SU-DHL-6 (cell line): ENCODE measurements at regions not wholly inside any gene's neighbourhood (a gene's known extent, or its start where the extent isn't known, plus 50 kb on each side); places are given as distances from the start of the nearest gene placed in this dataset.

Source experiments
- H2AFZ ChIP-seq: fragments of 200-600 bp; sonication (generic); 2 replicates; pipeline ENCODE4 v1.6.1; 2014; ENCODE audit warnings: low read depth, mild to moderate bottlenecking, moderate library complexity, mixed read lengths, antibody characterized with exemption, low read length; ENCODE audit not compliant: severe bottlenecking
- H3F3A ChIP-seq: fragments of 200-600 bp; shearing (Covaris generic); 2 replicates; pipeline ENCODE4 v1.6.0; 2016; ENCODE audit warnings: antibody characterized with exemption, mild to moderate bottlenecking; ENCODE audit not compliant: insufficient read depth
- H3K27ac ChIP-seq: fragments of 200-600 bp; sonication (generic); 2 replicates; pipeline ENCODE4 v1.5.1; 2016; ENCODE audit warnings: low read depth, mild to moderate bottlenecking, low read length, moderate library complexity, mixed read lengths
- H3K27me3 ChIP-seq: fragments of 200-600 bp; sonication (generic), shearing (Covaris generic); 2 replicates; pipeline ENCODE4 v1.6.0; 2014; ENCODE audit warnings: mild to moderate bottlenecking, low read length
- H3K36me3 ChIP-seq: fragments of 200-600 bp; sonication (generic); 2 replicates; pipeline ENCODE4 v1.6.1; 2014; ENCODE audit warnings: mild to moderate bottlenecking, low read length, mixed read lengths
- H3K4me2 ChIP-seq: fragments of 300-600, 200-600 bp; shearing (Covaris generic), sonication (generic); 2 replicates; pipeline ENCODE4 v1.6.0; 2014; ENCODE audit warnings: low read length, low read depth, mild to moderate bottlenecking; ENCODE audit not compliant: poor library complexity, severe bottlenecking
- H3K4me3 ChIP-seq: fragments of 200-600 bp; sonication (generic); 2 replicates; pipeline ENCODE4 v1.5.1; 2014; ENCODE audit warnings: antibody characterized with exemption, low read length, mild to moderate bottlenecking, mixed read lengths; ENCODE audit not compliant: insufficient read depth, poor library complexity, severe bottlenecking
- H3K79me2 ChIP-seq: fragments of 200-600 bp; sonication (generic); 2 replicates; pipeline ENCODE4 v1.6.1; 2014; ENCODE audit warnings: mild to moderate bottlenecking, low read length, moderate library complexity; ENCODE audit not compliant: insufficient read depth
- H3K9ac ChIP-seq: fragments of 200-600 bp; sonication (generic); 2 replicates; pipeline ENCODE4 v1.7.0; 2014; ENCODE audit warnings: mild to moderate bottlenecking, low read length
- H3K9me2 ChIP-seq: fragments of 200-600 bp; sonication (generic); replicated peaks from 2 replicates; pipeline ENCODE4 v1.6.1; 2014; ENCODE audit warnings: low read length; ENCODE audit not compliant: insufficient read depth
- H3K9me3 ChIP-seq: fragments of 200-600 bp; sonication (generic); 2 replicates; pipeline ENCODE4 v1.6.1; 2014; ENCODE audit warnings: low read length, mixed read lengths; ENCODE audit not compliant: insufficient read depth
- H4K20me1 ChIP-seq: fragments of 200-600 bp; sonication (generic); 2 replicates; pipeline ENCODE4 v1.6.1; 2014; ENCODE audit warnings: low read depth, mild to moderate bottlenecking, antibody characterized with exemption, low read length, moderate library complexity, mixed read lengths
- CTCF ChIP-seq: fragments of 200-600 bp; sonication (generic); IDR thresholded peaks from one replicate; pipeline ENCODE4 v1.5.1; 2017; ENCODE audit warnings: antibody characterized with exemption, mild to moderate bottlenecking, low read length, moderate library complexity; ENCODE audit not compliant: insufficient read depth, poor library complexity, severe bottlenecking
- EZH2phosphoT487 ChIP-seq: fragments of 200-600 bp; sonication (generic), shearing (Covaris generic); conservative IDR thresholded peaks from 2 replicates; pipeline ENCODE4 v1.6.1; 2018; ENCODE audit warnings: mild to moderate bottlenecking, antibody characterized with exemption, low read length, moderate library complexity, mixed read lengths

- H3F3A ChIP-seq, result no peaks in the 10 kb centered on the region
- H3K4me3 ChIP-seq, result no peak overlapping the region
- no peaks in the 10 kb centered on the region for H3K9me3 ChIP-seq
- H3K36me3 ChIP-seq, result no peaks in the 10 kb centered on the region
- H3K9me2 ChIP-seq, result no peaks in the 10 kb centered on the region
- H3K27ac ChIP-seq, result no peak overlapping the region
- no peaks in the 10 kb centered on the region for H4K20me1 ChIP-seq
- H3K9ac ChIP-seq, result no peak overlapping the region
- no peak for TF ChIP-seq CTCF
- no peaks in the 10 kb centered on the region for H3K79me2 ChIP-seq
- no peak overlapping the region for H3K4me2 ChIP-seq
- no peaks in the 10 kb centered on the region for H3K27me3 ChIP-seq
- H2AFZ ChIP-seq, result no peak overlapping the region
Observed at GRCh38 chr6:90865513-90865912, 278.6 kb upstream of the MAP3K7 start.

- Histone ChIP-seq H3K9me2 (no peaks in the 10 kb centered on the region), H2AFZ (no peak overlapping the region), H3K79me2 (no peaks in the 10 kb centered on the region), H4K20me1 (no peaks in the 10 kb centered on the region), H3K9ac (no peak overlapping the region), H3K4me2 (no peak overlapping the region), H3K27ac (no peak overlapping the region), H3K4me3 (no peak overlapping the region), H3K27me3 (no peaks in the 10 kb centered on the region), H3F3A (no peaks in the 10 kb centered on the region), H3K9me3 (no peaks in the 10 kb centered on the region), H3K36me3 (no peaks in the 10 kb centered on the region)
- no peak for TF ChIP-seq CTCF
Observed at GRCh38 chr6:90863043-90863442, 276.2 kb upstream of the MAP3K7 start.

GRCh38 chr6:90860822-90861601 is 274.1 kb upstream of the MAP3K7 start:
- no peak overlapping the region for H3K27ac ChIP-seq
- no peaks in the 10 kb centered on the region for H3F3A ChIP-seq
- H2AFZ ChIP-seq, result no peak overlapping the region
- no peaks in the 10 kb centered on the region for H3K9me3 ChIP-seq
- no peaks in the 10 kb centered on the region for H3K27me3 ChIP-seq
- no peaks in the 10 kb centered on the region for H4K20me1 ChIP-seq
- H3K4me3 ChIP-seq, result no peak overlapping the region
- no peaks in the 10 kb centered on the region for H3K9me2 ChIP-seq
- H3K79me2 ChIP-seq, result no peaks in the 10 kb centered on the region
- no peak overlapping the region for H3K4me2 ChIP-seq
- H3K36me3 ChIP-seq, result no peaks in the 10 kb centered on the region
- no peak overlapping the region for H3K9ac ChIP-seq
- TF ChIP-seq CTCF, result peak; percentile 17
- no peak for TF ChIP-seq EZH2phosphoT487
